Anterior cingulate cortex (tissue), 58 donors: ENCODE measurements at regions not wholly inside any gene's neighbourhood (a gene's known extent, or its start where the extent isn't known, plus 50 kb on each side); places are given as distances from the start of the nearest gene placed in this dataset.

Source experiments
- DNase-seq, 58 donors: peaks; one replicate each; lab custom pipeline; 2025; lab: John Stamatoyannopoulos, UW

GRCh38 chr6:159487636-159488035 is 205.4 kb downstream of the SOD2 start:
- DNase-seq = no peak

- no peak for DNase-seq
Measured at GRCh38 chr6:159483259-159483658, 209.8 kb downstream of the SOD2 start.

- DNase-seq = no peak
Measured at GRCh38 chr6:159481897-159482296, 211.1 kb downstream of the SOD2 start.

GRCh38 chr6:159480471-159480870 is 212.6 kb downstream of the SOD2 start:
- DNase-seq = no peak

- no peak for DNase-seq
Measured at GRCh38 chr6:159479146-159479545, 213.9 kb downstream of the SOD2 start.

GRCh38 chr6:159473475-159474263 is 219.4 kb downstream of the SOD2 start:
- DNase-seq = no peak

- no peak for DNase-seq
Measured at GRCh38 chr6:159470397-159470796, 222.6 kb downstream of the SOD2 start.

- DNase-seq = no peak
Measured at GRCh38 chr6:159469443-159469842, 223.6 kb downstream of the SOD2 start.

GRCh38 chr6:159468994-159469393 is 224.0 kb downstream of the SOD2 start:
- no peak for DNase-seq

GRCh38 chr6:159467473-159468041 is 225.5 kb downstream of the SOD2 start:
- DNase-seq = no peak

- no peak for DNase-seq
Measured at GRCh38 chr6:159466926-159467325, 226.1 kb downstream of the SOD2 start.

GRCh38 chr6:159464816-159465215 is 228.2 kb downstream of the SOD2 start:
- no peak for DNase-seq

GRCh38 chr6:159463119-159463829 is 229.8 kb downstream of the SOD2 start:
- DNase-seq = no peak

GRCh38 chr6:159462431-159462830 is 230.6 kb downstream of the SOD2 start:
- DNase-seq = no peak

GRCh38 chr6:159461998-159462397 is 231.0 kb downstream of the SOD2 start:
- no peak for DNase-seq

- DNase-seq = no peak
Measured at GRCh38 chr6:159461266-159461665, 231.8 kb downstream of the SOD2 start.

GRCh38 chr6:159460476-159460875 is 232.6 kb downstream of the SOD2 start:
- DNase-seq = no peak

- no peak for DNase-seq
Measured at GRCh38 chr6:159456349-159456748, 236.7 kb downstream of the SOD2 start.

- DNase-seq = no peak
Measured at GRCh38 chr6:159455700-159456274, 237.3 kb downstream of the SOD2 start.

GRCh38 chr6:159450815-159451465 is 242.1 kb downstream of the SOD2 start:
- no peak for DNase-seq

- DNase-seq = no peak
Measured at GRCh38 chr6:159446340-159446739, 246.7 kb downstream of the SOD2 start.
